ENCODE measurements at regions not wholly inside any gene's neighbourhood (a gene's known extent, or its start where the extent isn't known, plus 50 kb on each side); places are given as distances from the start of the nearest gene placed in this dataset.

DNA sequence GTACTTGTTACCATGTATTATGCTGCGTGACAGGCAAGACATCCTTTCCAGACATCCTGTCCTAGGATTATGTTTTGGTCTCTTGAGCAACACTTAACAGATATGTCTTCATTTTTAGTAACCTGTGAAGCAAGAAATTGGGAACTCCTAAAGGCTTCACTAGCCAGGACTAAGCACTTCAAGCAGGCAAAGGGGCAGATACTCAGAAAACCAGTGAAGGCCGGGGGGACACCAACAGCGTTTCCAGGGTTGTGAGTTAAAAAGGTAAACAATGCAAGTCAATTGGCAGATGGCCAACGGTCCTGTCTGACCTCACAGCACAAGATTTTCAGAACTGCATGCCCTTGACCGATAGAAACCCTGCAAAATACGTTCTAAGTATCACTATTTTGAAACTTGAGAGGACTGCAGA is 77.6 kb upstream of the SFMBT2 start:
- TF ChIP-seq BHLHE40 (IDR thresholded peaks at IDR 0.05; ENCODE audit: borderline replicate concordance), result no peak
- no peak for TF ChIP-seq FOXM1 (IDR thresholded peaks at IDR 0.05; ENCODE audit: borderline replicate concordance)
- TF ChIP-seq CTBP1 (IDR thresholded peaks at IDR 0.05; ENCODE audit: borderline replicate concordance), result no peak
- no peak for TF ChIP-seq TARDBP (IDR thresholded peaks at IDR 0.05)
